ENCODE measurements at regions not wholly inside any gene's neighbourhood (a gene's known extent, or its start where the extent isn't known, plus 50 kb on each side); places are given as distances from the start of the nearest gene placed in this dataset.

- no peak for TF ChIP-seq CTCF (IDR thresholded peaks at IDR 0.05; ENCODE audit: control extremely low read depth, extremely low read depth, low read depth, missing control alignments)
- ChIA-PET CTCF (interaction anchor here (1.2 to 1.8 kb wide), 3 partner anchors 10 to 104 kb away, joined by 3 to 12 read pairs (median 5); no protein-coding TSS in a partner anchor), POLR2A (no interaction called here)
- DNase-seq (ENCODE audit: extremely low spot score) = no peak
Observed at GRCh38 chr17:77504652-77505155, 363.9 kb downstream of the SEC14L1 start.

- POLR2A ChIA-PET = no interaction called here
- TF ChIP-seq CTCF (IDR thresholded peaks at IDR 0.05; ENCODE audit: control extremely low read depth, extremely low read depth, low read depth, missing control alignments) = no peak
- DNase-seq (ENCODE audit: extremely low spot score) = no peak
- CTCF ChIA-PET = interaction anchor here (1.2 to 1.8 kb wide), 3 partner anchors 10 to 105 kb away, joined by 3 to 12 read pairs (median 5); no protein-coding TSS in a partner anchor
Observed at GRCh38 chr17:77505181-77505639, 364.4 kb downstream of the SEC14L1 start.

DNA sequence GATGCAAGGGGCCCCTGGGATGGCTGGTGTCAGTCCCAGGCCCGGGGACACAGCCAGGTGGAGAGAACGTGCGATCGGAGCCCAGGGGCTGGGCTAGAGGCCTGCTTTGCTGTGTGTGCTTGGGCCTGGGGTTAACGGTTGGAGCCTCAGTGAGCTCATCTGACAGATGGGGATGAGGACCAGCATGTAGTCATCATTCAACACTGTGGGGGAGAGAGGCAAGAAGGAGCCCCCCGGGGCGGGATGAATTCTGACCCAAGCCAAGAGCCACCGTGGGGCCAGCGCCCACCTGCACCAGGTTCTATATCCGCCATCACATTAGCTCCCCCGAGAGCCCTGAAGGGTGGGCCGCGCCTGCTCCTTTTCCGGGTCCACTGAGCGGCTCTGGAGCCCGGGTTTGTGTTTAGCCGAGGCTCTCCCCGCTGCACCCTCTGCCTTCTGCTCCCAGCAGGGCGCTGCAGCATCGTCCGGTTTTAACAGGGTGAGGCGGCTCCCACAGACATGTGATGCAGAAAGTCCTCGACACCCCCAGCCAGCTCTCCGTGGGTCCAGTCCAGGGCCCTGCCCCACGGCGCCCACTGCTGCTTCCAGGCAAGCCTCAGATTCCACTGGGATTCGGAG is 365.7 kb downstream of the SEC14L1 start:
- ChIA-PET POLR2A (no interaction called here), CTCF (interaction anchor here (1.4 to 1.8 kb wide), 2 partner anchors 12 to 106 kb away, joined by 3 to 12 read pairs; no protein-coding TSS in a partner anchor)
- no peak for TF ChIP-seq CTCF (IDR thresholded peaks at IDR 0.05; ENCODE audit: control extremely low read depth, extremely low read depth, low read depth, missing control alignments)
- DNase-seq (ENCODE audit: extremely low spot score) = no peak

GRCh38 chr17:77507111-77507885 is 366.5 kb downstream of the SEC14L1 start:
- no peak for TF ChIP-seq CTCF (IDR thresholded peaks at IDR 0.05; ENCODE audit: control extremely low read depth, extremely low read depth, low read depth, missing control alignments)
- no peak for DNase-seq (ENCODE audit: extremely low spot score)
- POLR2A ChIA-PET = no interaction called here
- CTCF ChIA-PET = interaction anchor here (1.7 kb wide), 1 partner anchor 77 kb away, joined by 5 read pairs; no protein-coding TSS in a partner anchor

DNA sequence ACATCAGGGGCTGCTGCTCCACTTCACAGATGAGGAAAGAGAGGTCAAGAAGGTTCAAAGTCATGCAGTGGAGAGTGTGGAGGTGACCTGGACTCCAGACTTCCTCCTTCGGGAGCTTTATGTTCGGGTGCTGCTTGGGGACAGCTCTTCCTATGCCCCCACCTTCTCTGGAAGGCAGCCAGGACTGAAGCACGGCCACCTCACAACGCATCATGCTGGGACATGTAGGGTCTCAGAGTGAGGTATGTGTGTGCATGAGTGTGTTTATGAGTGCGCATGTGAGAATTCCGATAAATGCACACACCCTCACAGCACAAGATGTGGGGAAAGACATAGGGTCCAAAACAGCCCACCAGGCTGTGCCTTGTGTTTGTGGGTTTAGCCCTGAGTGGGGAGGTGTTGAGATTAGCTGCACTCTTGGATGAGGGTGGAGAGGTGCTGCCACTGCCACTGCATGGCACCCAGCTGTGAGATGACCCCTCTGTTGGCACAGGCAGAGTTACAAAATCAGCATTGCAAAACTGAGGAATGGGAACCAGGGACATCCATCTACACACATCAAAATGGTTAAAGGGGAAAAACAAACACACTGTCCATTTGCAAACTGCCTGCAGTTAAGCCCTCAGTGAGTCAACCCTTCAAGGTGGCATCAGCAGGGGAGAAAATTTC is 367.4 kb downstream of the SEC14L1 start:
- no peak for TF ChIP-seq CTCF (IDR thresholded peaks at IDR 0.05; ENCODE audit: control extremely low read depth, extremely low read depth, low read depth, missing control alignments)
- CTCF ChIA-PET = interaction anchor here (0.9 to 1.7 kb wide), 2 partner anchors 12 to 78 kb away, joined by 5 read pairs; no protein-coding TSS in a partner anchor
- no peak for DNase-seq (ENCODE audit: extremely low spot score)
- POLR2A ChIA-PET = interaction anchor here (0.6 kb wide), 1 partner anchor 189 kb away, joined by 5 read pairs; no protein-coding TSS in a partner anchor

GRCh38 chr17:77509089-77509488 is 368.3 kb downstream of the SEC14L1 start:
- no peak for DNase-seq (ENCODE audit: extremely low spot score)
- CTCF ChIA-PET = interaction anchor here (1.7 kb wide), 1 partner anchor 79 kb away, joined by 5 read pairs; no protein-coding TSS in a partner anchor
- POLR2A ChIA-PET = interaction anchor here (0.6 kb wide), 1 partner anchor 188 kb away, joined by 5 read pairs; no protein-coding TSS in a partner anchor
- no peak for TF ChIP-seq CTCF (IDR thresholded peaks at IDR 0.05; ENCODE audit: control extremely low read depth, extremely low read depth, low read depth, missing control alignments)
